Psoas muscle (tissue), 7 donors: ENCODE measurements at regions not wholly inside any gene's neighbourhood (a gene's known extent, or its start where the extent isn't known, plus 50 kb on each side); places are given as distances from the start of the nearest gene placed in this dataset.

ENCODE experiments used
- ATAC-seq, 4 donors: fragments of 200-7000 bp; cut with Tn5 transposase; one replicate each; pipeline ENCODE4 v1.9.1; 2020; ENCODE audit warnings: moderate library complexity in 3 of 4, mild to moderate bottlenecking in 2 of 4
- DNase-seq, 2 donors: peaks; one replicate each; pipeline ENCODE4 v3.0.0-alpha.2; 2020
- H3K27ac ChIP-seq: fragments of 200-600 bp; one replicate; pipeline ENCODE4 v1.8.0; 2022
- H3K27me3 ChIP-seq, 3 donors: fragments of 200-600 bp in 1 of 3; one replicate each; pipeline versions ENCODE4 v1.6.1 to v1.8.0; 2013 to 2022; ENCODE audit warnings: low read length in 2 of 3, mild to moderate bottlenecking in 2 of 3, moderate library complexity in 1 of 3; ENCODE audit not compliant: insufficient read depth in 3 of 3
- H3K36me3 ChIP-seq, 2 donors: fragments of 200-600 bp in 1 of 2; one replicate each; pipeline versions ENCODE4 v1.6.1 to v1.8.0; 2013 to 2022; ENCODE audit warnings: low read depth in 1 of 2, mild to moderate bottlenecking in 1 of 2, moderate library complexity in 1 of 2; ENCODE audit not compliant: insufficient read depth in 1 of 2
- H3K4me1 ChIP-seq: fragments of 200-600 bp; one replicate; pipeline ENCODE4 v1.8.0; 2022
- H3K4me3 ChIP-seq: fragments of 200-600 bp; one replicate; pipeline ENCODE4 v1.8.0; 2022; ENCODE audit warnings: mild to moderate bottlenecking
- H3K9me3 ChIP-seq: fragments of 200-600 bp; one replicate; pipeline ENCODE4 v1.8.0; 2022
- WGBS, 3 donors: extraction: QIAGEN DNeasy Blood & Tissue Kit; methylation state at CpG; one replicate each; pipeline versions ENCODE4 v1.1.6 to v1.1.7; 2013; 5-methylcytosine and 5-hydroxymethylcytosine counted together
- intact Hi-C, 2 donors: fragments of 100-400 bp; cut with DNase I; formaldehyde crosslinking; loops; one replicate each; pipeline versions ENCODE4 v1.11.0 to v1.14.2; 2022
- TF ChIP-seq, protein P1 (sequence below): fragments of 200-600 bp; IDR thresholded peaks from one replicate; pipeline ENCODE4 v1.8.0; 2022; ENCODE audit warnings: antibody characterized with exemption
- donor health status: healthy with polysubstance abuse.
- donor health status: DM: no; HTN: no; CAD: no; lungs with moderate emphysema.
- donor health status: Bipolar disorder and iron deficiency.
- donor health status: healthy.
- donor health status: DM: yes; HTN: yes; CAD: no.
- donor health status: DM: no; HTN: no; CAD: no.
- donor health status: DM: yes; HTN: yes; CAD: no.

DNA sequence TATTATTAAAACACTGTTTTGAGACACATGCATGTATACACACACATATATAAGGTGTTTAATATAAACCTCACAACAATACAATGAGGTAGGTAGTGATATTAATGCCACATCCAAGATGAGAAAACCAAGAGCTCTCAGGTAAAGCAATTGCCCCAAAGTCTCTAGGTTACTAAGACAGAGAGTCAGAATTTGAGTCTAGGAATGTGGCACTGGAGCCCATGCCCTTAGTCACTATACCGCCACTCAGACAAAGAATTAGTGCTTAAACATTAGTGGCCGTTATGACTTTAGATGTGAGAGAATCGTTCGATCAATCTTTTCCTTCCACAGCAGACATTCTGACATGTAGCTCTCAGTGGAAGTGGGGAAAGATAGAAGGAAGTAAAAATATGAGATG lies 108.2 kb upstream of the ACSL4 start:
- intact Hi-C loops = no loop called here
- Histone ChIP-seq H3K9me3 (no peaks in the 10 kb centered on the region), H3K27me3 (peaks cover 0 to 14% (median 0%) of the 10 kb centered on the region in 3 donors), H3K4me3 (no peak overlapping the region), H3K36me3 (no peaks in the 10 kb centered on the region), H3K27ac (no peak overlapping the region), H3K4me1 (no peaks in the 10 kb centered on the region)
- DNase-seq (no peak), ATAC-seq (no peak)
- WGBS, 3 donors = 88 to 92% (median 89%) methylated on average over 4 of the region's 4 CpGs
- TF ChIP-seq, protein P1, sequence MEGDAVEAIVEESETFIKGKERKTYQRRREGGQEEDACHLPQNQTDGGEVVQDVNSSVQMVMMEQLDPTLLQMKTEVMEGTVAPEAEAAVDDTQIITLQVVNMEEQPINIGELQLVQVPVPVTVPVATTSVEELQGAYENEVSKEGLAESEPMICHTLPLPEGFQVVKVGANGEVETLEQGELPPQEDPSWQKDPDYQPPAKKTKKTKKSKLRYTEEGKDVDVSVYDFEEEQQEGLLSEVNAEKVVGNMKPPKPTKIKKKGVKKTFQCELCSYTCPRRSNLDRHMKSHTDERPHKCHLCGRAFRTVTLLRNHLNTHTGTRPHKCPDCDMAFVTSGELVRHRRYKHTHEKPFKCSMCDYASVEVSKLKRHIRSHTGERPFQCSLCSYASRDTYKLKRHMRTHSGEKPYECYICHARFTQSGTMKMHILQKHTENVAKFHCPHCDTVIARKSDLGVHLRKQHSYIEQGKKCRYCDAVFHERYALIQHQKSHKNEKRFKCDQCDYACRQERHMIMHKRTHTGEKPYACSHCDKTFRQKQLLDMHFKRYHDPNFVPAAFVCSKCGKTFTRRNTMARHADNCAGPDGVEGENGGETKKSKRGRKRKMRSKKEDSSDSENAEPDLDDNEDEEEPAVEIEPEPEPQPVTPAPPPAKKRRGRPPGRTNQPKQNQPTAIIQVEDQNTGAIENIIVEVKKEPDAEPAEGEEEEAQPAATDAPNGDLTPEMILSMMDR = no peak

DNA sequence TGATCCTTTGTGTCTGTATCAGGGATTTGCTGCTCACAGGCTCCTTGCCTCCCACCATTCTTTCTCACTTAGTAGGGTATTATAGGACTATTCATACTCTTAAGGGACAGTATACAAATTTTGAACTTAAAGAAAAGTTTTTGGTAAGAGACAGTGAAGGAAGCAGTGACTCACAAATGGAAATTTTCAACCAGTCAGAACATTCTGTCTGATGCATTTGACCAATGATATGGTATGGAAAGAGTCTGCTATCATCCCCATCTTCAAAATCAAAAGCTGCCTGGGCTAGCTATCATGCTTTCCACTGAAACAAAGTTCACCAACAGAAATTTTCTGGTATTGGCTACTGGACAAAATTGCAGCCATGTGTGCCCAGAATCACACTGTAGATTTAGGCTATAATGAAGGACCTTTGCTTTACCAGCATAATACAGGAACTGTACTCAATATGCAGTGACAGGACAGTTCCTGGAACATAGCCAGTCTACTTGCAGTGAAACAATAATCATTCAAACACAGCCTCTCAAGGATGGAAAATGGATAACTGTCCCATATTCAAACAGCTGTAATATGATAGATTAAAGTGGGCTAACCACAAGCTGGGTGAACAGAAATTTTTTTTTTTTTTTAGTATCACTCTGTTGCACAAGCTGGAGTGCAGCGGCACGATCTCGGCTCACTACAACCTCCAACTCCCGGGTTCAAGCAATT lies 109.0 kb upstream of the ACSL4 start:
- Histone ChIP-seq H3K36me3 (no peaks in the 10 kb centered on the region), H3K4me3 (no peak overlapping the region), H3K27me3 (peaks cover 0 to 14% (median 0%) of the 10 kb centered on the region in 3 donors), H3K4me1 (no peaks in the 10 kb centered on the region), H3K27ac (no peak overlapping the region), H3K9me3 (no peaks in the 10 kb centered on the region)
- intact Hi-C loops = no loop called here
- 97 to 98% (median 97%) methylated on average over 4 of the region's 4 CpGs for WGBS, 3 donors
- TF ChIP-seq, protein P1 = no peak
- ATAC-seq (no peak), DNase-seq (no peak)

DNA sequence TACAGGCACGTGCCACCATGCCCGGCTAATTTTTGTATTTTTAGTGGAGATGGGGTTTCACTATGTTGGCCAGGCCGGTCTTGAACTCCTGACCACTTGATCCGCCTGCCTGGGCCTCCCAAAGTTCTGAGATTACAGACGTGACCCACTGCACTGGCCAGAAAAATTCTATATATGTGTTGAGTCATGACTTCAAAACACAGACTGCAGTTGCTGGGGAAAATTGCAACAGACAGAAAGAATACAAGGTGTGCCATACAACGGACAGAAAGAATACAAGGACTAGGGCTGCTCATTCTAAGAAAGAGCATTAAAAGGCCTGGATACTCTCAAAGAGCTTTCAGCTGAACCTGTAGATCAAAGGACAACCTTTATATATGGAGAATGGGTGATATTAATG lies 109.6 kb upstream of the ACSL4 start:
- no peak for DNase-seq

DNA sequence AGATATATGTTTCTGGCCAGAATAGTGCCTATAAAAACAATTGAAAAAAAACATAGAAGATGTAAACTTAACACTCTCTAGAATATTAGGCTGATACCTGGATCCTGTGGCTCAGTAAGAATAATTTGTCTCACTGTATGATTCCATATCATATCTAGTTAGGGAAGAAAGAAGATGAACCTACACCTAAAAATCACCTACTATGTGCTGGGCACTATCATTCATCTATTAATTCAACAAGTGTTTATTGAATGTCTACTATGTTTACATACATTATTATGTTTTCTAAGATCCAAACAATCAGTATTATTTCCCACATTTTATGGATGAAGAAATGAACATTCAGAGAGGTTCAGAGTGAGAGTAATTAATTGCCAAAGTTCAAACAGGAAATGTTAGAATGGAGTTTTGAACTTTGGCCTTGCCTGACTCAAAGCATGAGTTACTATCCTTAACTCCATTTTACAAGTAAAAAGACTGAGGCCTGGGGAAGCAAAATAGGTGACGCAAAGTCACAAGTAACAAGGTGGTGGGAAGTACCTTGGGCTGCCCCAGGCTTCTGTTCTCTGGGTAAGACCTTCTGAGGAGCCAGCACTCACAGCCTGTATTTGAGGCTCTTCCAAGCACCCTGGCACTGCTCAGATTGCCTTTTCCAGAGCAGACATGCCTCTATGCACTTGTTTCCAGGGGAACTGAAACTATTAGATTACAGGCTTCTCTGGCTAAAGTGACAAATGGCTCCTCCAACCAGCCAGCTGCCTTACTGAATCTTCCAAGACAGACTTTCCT lies 111.1 kb upstream of the ACSL4 start:
- H3K36me3 ChIP-seq = no peaks in the 10 kb centered on the region
- no peak overlapping the region for H3K4me3 ChIP-seq
- intact Hi-C loops = no loop called here
- TF ChIP-seq, protein P1 = no peak
- H3K27me3 ChIP-seq = peaks cover 0 to 5% (median 0%) of the 10 kb centered on the region in 3 donors
- WGBS, 3 donors = 63 to 100% (median 79%) methylated on average over 1 of the region's 1 CpG
- ATAC-seq (peak in 2 of 4 donors; percentile 63 to 74), DNase-seq (no peak)
- H3K4me1 ChIP-seq = no peaks in the 10 kb centered on the region
- H3K27ac ChIP-seq = no peak overlapping the region
- no peaks in the 10 kb centered on the region for H3K9me3 ChIP-seq

More for the DNA sequence above, 109.6 kb upstream of the ACSL4 start:
- Histone ChIP-seq H3K27ac (no peak overlapping the region), H3K9me3 (no peaks in the 10 kb centered on the region), H3K27me3 (peaks cover 0 to 14% (median 0%) of the 10 kb centered on the region in 3 donors), H3K4me1 (no peaks in the 10 kb centered on the region), H3K4me3 (no peak overlapping the region), H3K36me3 (no peaks in the 10 kb centered on the region)
- intact Hi-C loops = no loop called here
- WGBS, 3 donors = 63 to 91% (median 71%) methylated on average over 6 of the region's 6 CpGs
- TF ChIP-seq, protein P1 = no peak
- no peak for ATAC-seq
